H1 (cell line): ENCODE measurements at regions not wholly inside any gene's neighbourhood (a gene's known extent, or its start where the extent isn't known, plus 50 kb on each side); places are given as distances from the start of the nearest gene placed in this dataset.

Experiments used
- CTCF ChIA-PET: fragments of 300-600 bp; sonication (Branson Sonifier 250); formaldehyde crosslinking; loops from one replicate; lab custom pipeline; 2021; ENCODE audit not compliant: partially characterized antibody; lab: Charles Lee
- POLR2A ChIA-PET: fragments of 300-600 bp; sonication (Branson Sonifier 250); formaldehyde crosslinking; loops from one replicate; lab custom pipeline; 2021; ENCODE audit warnings: inconsistent platforms; ENCODE audit not compliant: partially characterized antibody; lab: Charles Lee
- DNase-seq, 2 experiments: peaks; one replicate each; pipeline versions ENCODE4 v3.0.0 to v3.0.0-alpha.2; 2010 to 2022; ENCODE audit warnings: low spot score in 2 of 2, low read depth in 1 of 2, mixed read lengths in 1 of 2
- FAIRE-seq: peaks from 2 replicates; lab custom pipeline; 2011; peaks lifted over from hg19 to GRCh38; lab: Jason Lieb, UNC
- H2AFZ ChIP-seq: 2 replicates; pipeline ENCODE4 v1.8.1; 2012; ENCODE audit warnings: low read length, inconsistent platforms
- H2AK5ac ChIP-seq: 2 replicates; pipeline ENCODE4 v1.6.1; 2013; ENCODE audit warnings: low read depth, low read length
- H2BK120ac ChIP-seq: replicated peaks from 2 replicates; pipeline ENCODE3; 2013; ENCODE audit warnings: low read depth, low read length, inconsistent platforms
- H2BK12ac ChIP-seq: 2 replicates; pipeline ENCODE4 v1.6.1; 2013; ENCODE audit warnings: low read depth, low read length
- H2BK15ac ChIP-seq: 2 replicates; pipeline ENCODE4 v1.6.1; 2013; ENCODE audit warnings: low read length
- H2BK20ac ChIP-seq: 2 replicates; pipeline ENCODE4 v1.6.1; 2013; ENCODE audit warnings: low read length
- H2BK5ac ChIP-seq: 2 replicates; pipeline ENCODE4 v1.6.1; 2013; ENCODE audit warnings: low read depth, low read length
- H3K14ac ChIP-seq: 2 replicates; pipeline ENCODE4 v1.6.1; 2013; ENCODE audit warnings: inconsistent platforms; ENCODE audit not compliant: insufficient read length
- H3K18ac ChIP-seq: 2 replicates; pipeline ENCODE4 v1.6.1; 2013; ENCODE audit warnings: low read length; ENCODE audit errors: extremely low read depth
- H3K23ac ChIP-seq: 2 replicates; pipeline ENCODE4 v1.6.1; 2013; ENCODE audit warnings: inconsistent platforms; ENCODE audit not compliant: insufficient read length
- H3K23me2 ChIP-seq: 2 replicates; pipeline ENCODE4 v1.6.1; 2013; ENCODE audit warnings: low read depth, low read length
- H3K27ac ChIP-seq: 2 replicates; pipeline ENCODE4 v1.6.1; 2011; ENCODE audit warnings: low read depth, low read length, inconsistent platforms
- H3K27me3 ChIP-seq, 4 experiments: replicated peaks in 1 of 4; 1 replicate in 1 of 4; 2 replicates in 3 of 4; pipeline versions ENCODE4 v1.6.1 to v1.8.1; 2011 to 2013; ENCODE audit warnings: low read length in 3 of 4, mild to moderate bottlenecking in 3 of 4, inconsistent platforms in 2 of 4, mixed read lengths in 2 of 4, moderate library complexity in 1 of 4; ENCODE audit not compliant: control insufficient read depth in 3 of 4, insufficient read depth in 3 of 4; ENCODE audit errors: extremely low read depth in 1 of 4
- H3K36me3 ChIP-seq, 4 experiments: 2 replicates each; pipeline versions ENCODE4 v1.6.1 to v1.8.1; 2011 to 2013; ENCODE audit warnings: mild to moderate bottlenecking in 4 of 4, low read length in 3 of 4, moderate library complexity in 2 of 4, control low read depth in 1 of 4, inconsistent platforms in 1 of 4; ENCODE audit not compliant: insufficient read depth in 4 of 4, control insufficient read depth in 2 of 4
- H3K4ac ChIP-seq: replicated peaks from 2 replicates; pipeline ENCODE3; 2013; ENCODE audit warnings: low read length, low read depth, mixed read lengths, inconsistent platforms; ENCODE audit not compliant: insufficient read length
- H3K4me1 ChIP-seq, 4 experiments: replicated peaks in 1 of 4; 1 replicate in 1 of 4; 2 replicates in 3 of 4; pipeline versions ENCODE4 v1.6.1 to v1.8.1; 2011 to 2013; ENCODE audit warnings: low read length in 3 of 4, inconsistent platforms in 2 of 4, mixed read lengths in 1 of 4; ENCODE audit not compliant: insufficient read depth in 4 of 4, control insufficient read depth in 3 of 4
- H3K4me2 ChIP-seq, 2 experiments: 2 replicates each; pipeline versions ENCODE4 v1.6.1 to v1.8.1; 2011 to 2013; ENCODE audit warnings: low read depth in 2 of 2, low read length in 2 of 2, control low read depth in 1 of 2, inconsistent platforms in 1 of 2, mild to moderate bottlenecking in 1 of 2; ENCODE audit not compliant: insufficient read depth in 1 of 2
- H3K4me3 ChIP-seq, 4 experiments: fragments of 200-600, 300-600 bp in 1 of 4; sonication (generic), shearing (Covaris generic), sonication (Bioruptor Twin) in 1 of 4; 2 replicates each; pipeline versions ENCODE4 v1.5.1 to v1.8.1; 2011 to 2016; ENCODE audit warnings: low read length in 4 of 4, low read depth in 3 of 4, control low read depth in 2 of 4, inconsistent platforms in 2 of 4, mild to moderate bottlenecking in 2 of 4, mixed read lengths in 1 of 4, moderate library complexity in 1 of 4; ENCODE audit not compliant: insufficient read depth in 2 of 4; ENCODE audit errors: extremely low read depth in 1 of 4
- H3K56ac ChIP-seq: replicated peaks from 2 replicates; pipeline ENCODE3; 2013; ENCODE audit warnings: low read depth, mild to moderate bottlenecking, mixed read lengths, low read length, inconsistent platforms; ENCODE audit not compliant: insufficient read length
- H3K79me1 ChIP-seq: 2 replicates; pipeline ENCODE4 v1.6.1; 2013; ENCODE audit warnings: low read depth, low read length, control low read depth
- H3K79me2 ChIP-seq, 2 experiments: 2 replicates each; pipeline versions ENCODE4 v1.6.1 to v1.8.1; 2012 to 2013; ENCODE audit warnings: low read length in 2 of 2, mild to moderate bottlenecking in 2 of 2, inconsistent platforms in 1 of 2; ENCODE audit not compliant: insufficient read depth in 2 of 2, control insufficient read depth in 1 of 2
- H3K9ac ChIP-seq, 4 experiments: replicated peaks in 1 of 4; 1 replicate in 1 of 4; 2 replicates in 3 of 4; pipeline versions ENCODE4 v1.6.1 to v1.8.1; 2011 to 2013; ENCODE audit warnings: low read depth in 3 of 4, low read length in 3 of 4, control low read depth in 2 of 4, mild to moderate bottlenecking in 2 of 4, moderate library complexity in 2 of 4, inconsistent platforms in 1 of 4; ENCODE audit errors: extremely low read depth in 1 of 4
- H3K9me3 ChIP-seq, 2 experiments: 2 replicates each; pipeline versions ENCODE4 v1.6.1 to v1.8.1; 2012 to 2013; ENCODE audit warnings: mild to moderate bottlenecking in 2 of 2, moderate library complexity in 2 of 2, control low read depth in 1 of 2, inconsistent platforms in 1 of 2, low read depth in 1 of 2, low read length in 1 of 2, mixed read lengths in 1 of 2; ENCODE audit not compliant: insufficient read depth in 2 of 2
- H4K20me1 ChIP-seq, 2 experiments: replicated peaks in 1 of 2; 2 replicates each; pipeline versions ENCODE3 to v1.8.1; 2011 to 2013; ENCODE audit warnings: inconsistent platforms in 2 of 2, low read length in 2 of 2, mild to moderate bottlenecking in 1 of 2; ENCODE audit not compliant: insufficient read depth in 2 of 2, control insufficient read depth in 1 of 2
- H4K5ac ChIP-seq: 2 replicates; pipeline ENCODE4 v1.6.1; 2013; ENCODE audit warnings: low read length, low read depth, mixed read lengths, inconsistent platforms; ENCODE audit not compliant: insufficient read length
- H4K8ac ChIP-seq: 2 replicates; pipeline ENCODE4 v1.8.0; 2013; ENCODE audit warnings: mild to moderate bottlenecking, moderate library complexity, low read length, inconsistent platforms; ENCODE audit not compliant: insufficient read depth; ENCODE audit errors: extremely low read depth
- H4K91ac ChIP-seq: replicated peaks from 2 replicates; pipeline ENCODE3; 2013; ENCODE audit warnings: low read length, mixed read lengths, inconsistent platforms; ENCODE audit not compliant: insufficient read length
- BCL11A ChIP-seq, 2 experiments: IDR thresholded peaks; one replicate each; pipeline ENCODE4 v1.6.1; 2011; ENCODE audit warnings: low read depth in 2 of 2, low read length in 2 of 2, mild to moderate bottlenecking in 2 of 2
- HDAC6 ChIP-seq: IDR thresholded peaks from one replicate; pipeline ENCODE4 v1.7.1; 2012; ENCODE audit warnings: low read depth, mild to moderate bottlenecking, inconsistent platforms, low read length, moderate library complexity
- KDM4A ChIP-seq: IDR thresholded peaks from one replicate; pipeline ENCODE4 v1.7.1; 2012; ENCODE audit warnings: low read depth, mild to moderate bottlenecking, moderate library complexity, low read length, inconsistent platforms; ENCODE audit not compliant: severe bottlenecking
- RBBP5 ChIP-seq: IDR thresholded peaks from 2 replicates; pipeline ENCODE4 v1.7.1; 2012; ENCODE audit warnings: low read depth, mild to moderate bottlenecking, inconsistent platforms, low read length, moderate library complexity, borderline replicate concordance
- SRF ChIP-seq: IDR thresholded peaks from 2 replicates; pipeline ENCODE4 v1.6.1; 2011; ENCODE audit warnings: mild to moderate bottlenecking, low read depth, low read length, moderate library complexity
- SUZ12 ChIP-seq: fragments of 200-600 bp; sonication (generic); IDR thresholded peaks from 2 replicates; pipeline ENCODE4 v1.6.1; 2012; ENCODE audit warnings: mild to moderate bottlenecking, inconsistent platforms, low read length, moderate library complexity, mixed read lengths
- WGBS, 2 experiments: shearing (Covaris generic) in 1 of 2; methylation state at CpG; one replicate each; pipeline versions ENCODE4 v1.1.6 to v1.1.7; 2013 to 2015; ENCODE audit warnings: low lambda C conversion rate in 2 of 2, mixed read lengths in 2 of 2, inconsistent platforms in 1 of 2, low coverage in 1 of 2, missing lambda C conversion rate in 1 of 2; ENCODE audit not compliant: insufficient replicate concordance in 2 of 2, insufficient coverage in 1 of 2, insufficient read length in 1 of 2; ENCODE audit errors: extremely low coverage in 1 of 2, missing lambda C conversion rate in 1 of 2; 5-methylcytosine and 5-hydroxymethylcytosine counted together

- H3K14ac ChIP-seq = no peak overlapping the region
- H2AFZ ChIP-seq = 0 out of 2 replicates have a peak overlapping the region, but pooled peaks have one; percentile 5
- no peak overlapping the region for H4K5ac ChIP-seq
- no peaks in the 10 kb centered on the region for H3K4me1 ChIP-seq
- no peak overlapping the region for H3K18ac ChIP-seq
- H3K79me2 ChIP-seq = no peaks in the 10 kb centered on the region
- ChIA-PET CTCF (no interaction called here), POLR2A (no interaction called here)
- H3K23ac ChIP-seq = no peak overlapping the region
- H2BK20ac ChIP-seq = no peak overlapping the region
- H2AK5ac ChIP-seq = no peak overlapping the region
- H3K23me2 ChIP-seq = no peaks in the 10 kb centered on the region
- H4K91ac ChIP-seq = no peak overlapping the region
- no peak overlapping the region for H2BK15ac ChIP-seq
- no peak overlapping the region for H3K4me3 ChIP-seq
- no peak for DNase-seq
- H4K8ac ChIP-seq = no peak overlapping the region
- H2BK120ac ChIP-seq = no peak overlapping the region
- no peak overlapping the region for H3K9ac ChIP-seq
- 95% methylated on average over 2 of the region's 2 CpGs; no CpG with 5 or more reads in 1 of the 2 experiments for WGBS, 2 experiments
- no peak overlapping the region for H3K56ac ChIP-seq
- no peak overlapping the region for H3K4ac ChIP-seq
- H3K27ac ChIP-seq = no peak overlapping the region
- no peak overlapping the region for H2BK12ac ChIP-seq
- H3K9me3 ChIP-seq = no peaks in the 10 kb centered on the region
- no peaks in the 10 kb centered on the region for H3K79me1 ChIP-seq
- H3K36me3 ChIP-seq = no peaks in the 10 kb centered on the region
- H3K4me2 ChIP-seq = no peak overlapping the region
- FAIRE-seq = no peak
- H2BK5ac ChIP-seq = no peak overlapping the region
- H4K20me1 ChIP-seq = no peaks in the 10 kb centered on the region
- H3K27me3 ChIP-seq = no peaks in the 10 kb centered on the region
- TF ChIP-seq SRF = no peak
- no peak for TF ChIP-seq HDAC6
- TF ChIP-seq RBBP5 = no peak
- TF ChIP-seq KDM4A = no peak
- no peak for TF ChIP-seq SUZ12
- no peak for TF ChIP-seq BCL11A (IDR thresholded peaks at IDR 0.05; ENCODE audit: low read depth in 2 of 2, low read length in 2 of 2)
Observed at GRCh38 chr3:180416111-180416594, 185.8 kb upstream of the TTC14 start.
